SU-DHL-6 (cell line): ENCODE measurements at regions not wholly inside any gene's neighbourhood (a gene's known extent, or its start where the extent isn't known, plus 50 kb on each side); places are given as distances from the start of the nearest gene placed in this dataset.

Experiments
- H2AFZ ChIP-seq: fragments of 200-600 bp; sonication (generic); 2 replicates; pipeline ENCODE4 v1.6.1; 2014; ENCODE audit warnings: low read depth, mild to moderate bottlenecking, moderate library complexity, mixed read lengths, antibody characterized with exemption, low read length; ENCODE audit not compliant: severe bottlenecking
- H3F3A ChIP-seq: fragments of 200-600 bp; shearing (Covaris generic); 2 replicates; pipeline ENCODE4 v1.6.0; 2016; ENCODE audit warnings: antibody characterized with exemption, mild to moderate bottlenecking; ENCODE audit not compliant: insufficient read depth
- H3K27ac ChIP-seq: fragments of 200-600 bp; sonication (generic); 2 replicates; pipeline ENCODE4 v1.5.1; 2016; ENCODE audit warnings: low read depth, mild to moderate bottlenecking, low read length, moderate library complexity, mixed read lengths
- H3K27me3 ChIP-seq: fragments of 200-600 bp; sonication (generic), shearing (Covaris generic); 2 replicates; pipeline ENCODE4 v1.6.0; 2014; ENCODE audit warnings: mild to moderate bottlenecking, low read length
- H3K36me3 ChIP-seq: fragments of 200-600 bp; sonication (generic); 2 replicates; pipeline ENCODE4 v1.6.1; 2014; ENCODE audit warnings: mild to moderate bottlenecking, low read length, mixed read lengths
- H3K4me2 ChIP-seq: fragments of 300-600, 200-600 bp; shearing (Covaris generic), sonication (generic); 2 replicates; pipeline ENCODE4 v1.6.0; 2014; ENCODE audit warnings: low read length, low read depth, mild to moderate bottlenecking; ENCODE audit not compliant: poor library complexity, severe bottlenecking
- H3K4me3 ChIP-seq: fragments of 200-600 bp; sonication (generic); 2 replicates; pipeline ENCODE4 v1.5.1; 2014; ENCODE audit warnings: antibody characterized with exemption, low read length, mild to moderate bottlenecking, mixed read lengths; ENCODE audit not compliant: insufficient read depth, poor library complexity, severe bottlenecking
- H3K79me2 ChIP-seq: fragments of 200-600 bp; sonication (generic); 2 replicates; pipeline ENCODE4 v1.6.1; 2014; ENCODE audit warnings: mild to moderate bottlenecking, low read length, moderate library complexity; ENCODE audit not compliant: insufficient read depth
- H3K9ac ChIP-seq: fragments of 200-600 bp; sonication (generic); 2 replicates; pipeline ENCODE4 v1.7.0; 2014; ENCODE audit warnings: mild to moderate bottlenecking, low read length
- H3K9me2 ChIP-seq: fragments of 200-600 bp; sonication (generic); replicated peaks from 2 replicates; pipeline ENCODE4 v1.6.1; 2014; ENCODE audit warnings: low read length; ENCODE audit not compliant: insufficient read depth
- H3K9me3 ChIP-seq: fragments of 200-600 bp; sonication (generic); 2 replicates; pipeline ENCODE4 v1.6.1; 2014; ENCODE audit warnings: low read length, mixed read lengths; ENCODE audit not compliant: insufficient read depth
- H4K20me1 ChIP-seq: fragments of 200-600 bp; sonication (generic); 2 replicates; pipeline ENCODE4 v1.6.1; 2014; ENCODE audit warnings: low read depth, mild to moderate bottlenecking, antibody characterized with exemption, low read length, moderate library complexity, mixed read lengths
- CTCF ChIP-seq: fragments of 200-600 bp; sonication (generic); IDR thresholded peaks from one replicate; pipeline ENCODE4 v1.5.1; 2017; ENCODE audit warnings: antibody characterized with exemption, mild to moderate bottlenecking, low read length, moderate library complexity; ENCODE audit not compliant: insufficient read depth, poor library complexity, severe bottlenecking
- EZH2phosphoT487 ChIP-seq: fragments of 200-600 bp; sonication (generic), shearing (Covaris generic); conservative IDR thresholded peaks from 2 replicates; pipeline ENCODE4 v1.6.1; 2018; ENCODE audit warnings: mild to moderate bottlenecking, antibody characterized with exemption, low read length, moderate library complexity, mixed read lengths

DNA sequence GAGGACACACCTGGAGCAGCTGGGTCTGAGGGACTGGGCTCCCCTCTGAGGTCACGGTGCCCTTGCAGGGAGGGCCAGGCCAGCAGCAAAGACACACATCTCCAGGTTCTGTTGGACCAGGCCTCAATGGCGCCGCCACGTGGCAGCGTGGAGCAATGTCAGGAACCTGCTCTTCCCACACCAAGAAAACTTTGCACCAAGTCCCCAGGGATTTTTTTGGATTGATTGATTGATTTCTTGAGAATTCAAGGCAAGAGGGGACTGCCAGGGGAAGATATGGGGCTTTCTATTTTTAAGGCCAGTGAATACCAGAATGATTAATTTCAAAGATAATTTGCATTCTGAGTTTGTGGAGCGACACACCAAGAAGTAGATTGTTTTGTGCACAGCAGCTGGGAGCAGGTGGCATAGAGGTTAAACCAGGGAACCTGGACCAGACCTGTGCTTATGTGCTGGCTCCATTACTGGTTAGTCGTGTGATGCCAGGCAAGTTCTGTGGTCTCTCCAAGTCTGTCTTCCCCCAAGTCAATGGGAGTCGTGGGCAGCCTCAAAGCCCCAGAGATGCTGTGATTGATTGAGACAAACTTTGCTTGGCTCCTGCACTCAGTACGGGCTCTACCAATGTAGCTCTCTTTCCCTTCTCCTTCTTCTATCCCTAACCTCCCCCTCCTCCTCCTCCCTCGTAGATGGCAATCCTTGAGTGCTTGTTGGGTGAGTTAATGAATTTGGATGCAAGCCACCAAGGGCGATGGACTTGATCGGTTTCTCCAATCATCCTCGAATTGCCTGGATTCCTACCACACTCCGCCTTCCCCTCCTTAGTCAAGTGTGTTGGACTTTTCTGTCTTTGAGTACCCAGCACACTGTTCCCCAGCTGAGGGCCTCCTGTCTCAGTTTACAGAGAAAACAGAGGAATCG is 96.2 kb upstream of the TRPM1 start:
- no peaks in the 10 kb centered on the region for H3K79me2 ChIP-seq
- no peak for TF ChIP-seq EZH2phosphoT487
- peak; percentile 41 for TF ChIP-seq CTCF
- no peak overlapping the region for H3K4me2 ChIP-seq

DNA sequence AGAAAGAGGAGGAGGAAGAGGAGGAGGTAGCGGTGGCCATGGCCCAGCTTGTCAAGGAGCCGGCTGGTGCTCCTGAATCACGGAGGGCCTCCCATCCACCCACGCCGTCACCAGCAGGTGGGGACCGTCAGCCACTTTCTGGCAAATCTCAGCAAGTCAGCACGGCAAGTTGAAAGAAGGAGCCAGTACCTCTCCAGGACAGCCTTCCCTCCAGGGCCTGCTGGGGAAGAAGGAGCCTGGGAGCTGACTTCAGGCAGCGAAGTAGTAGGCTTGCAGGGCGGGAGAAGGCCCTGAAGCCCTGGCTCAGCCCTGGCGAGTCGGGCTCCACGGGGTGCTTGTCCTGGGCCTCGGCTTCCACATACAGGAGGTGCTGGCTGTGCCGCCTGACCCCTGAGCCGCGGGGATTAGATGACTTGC is 99.2 kb upstream of the TRPM1 start:
- H4K20me1 ChIP-seq, result no peaks in the 10 kb centered on the region
- no peaks in the 10 kb centered on the region for H3K79me2 ChIP-seq
- H3K4me3 ChIP-seq, result no peak overlapping the region
- H2AFZ ChIP-seq, result no peak overlapping the region
- no peaks in the 10 kb centered on the region for H3F3A ChIP-seq
- no peak overlapping the region for H3K27ac ChIP-seq
- no peak overlapping the region for H3K9ac ChIP-seq
- H3K36me3 ChIP-seq, result no peaks in the 10 kb centered on the region
- no peak overlapping the region for H3K4me2 ChIP-seq
- no peaks in the 10 kb centered on the region for H3K9me2 ChIP-seq
- H3K9me3 ChIP-seq, result no peaks in the 10 kb centered on the region
- TF ChIP-seq EZH2phosphoT487, result no peak
- no peak for TF ChIP-seq CTCF
- H3K27me3 ChIP-seq, result no peaks in the 10 kb centered on the region

More for the DNA sequence above, 96.2 kb upstream of the TRPM1 start:
- no peak overlapping the region for H3K27ac ChIP-seq
- no peaks in the 10 kb centered on the region for H3K27me3 ChIP-seq
- H3K9me3 ChIP-seq, result no peaks in the 10 kb centered on the region
- no peaks in the 10 kb centered on the region for H4K20me1 ChIP-seq
- no peaks in the 10 kb centered on the region for H3K9me2 ChIP-seq
- H3K36me3 ChIP-seq, result no peaks in the 10 kb centered on the region
- H3K4me3 ChIP-seq, result no peak overlapping the region
- no peak overlapping the region for H3K9ac ChIP-seq
- H2AFZ ChIP-seq, result no peak overlapping the region
- no peaks in the 10 kb centered on the region for H3F3A ChIP-seq

DNA sequence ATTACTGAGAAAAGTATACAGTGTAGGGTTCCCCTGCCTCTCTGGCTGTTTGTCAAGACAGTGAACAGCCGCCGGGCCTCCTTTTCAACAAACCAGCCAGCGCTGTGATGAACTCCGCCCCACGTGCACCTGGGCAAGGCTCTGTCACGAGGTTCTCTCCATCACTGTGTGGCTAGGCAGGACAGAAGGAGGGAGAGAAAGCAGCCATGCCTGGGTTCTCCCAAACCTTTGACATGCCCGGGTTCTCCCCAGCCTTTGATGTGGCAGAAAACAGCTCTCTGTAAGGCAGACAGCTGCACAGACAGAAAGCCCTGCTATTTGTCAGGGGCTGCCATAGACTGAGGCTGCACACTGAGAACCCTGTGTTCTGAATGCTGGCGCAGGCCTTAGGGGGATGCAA is 101.4 kb upstream of the TRPM1 start:
- Histone ChIP-seq H3F3A (no peaks in the 10 kb centered on the region), H4K20me1 (no peaks in the 10 kb centered on the region), H3K4me2 (no peak overlapping the region), H3K36me3 (no peaks in the 10 kb centered on the region), H3K9me3 (no peaks in the 10 kb centered on the region), H2AFZ (no peak overlapping the region), H3K9ac (no peak overlapping the region), H3K4me3 (no peak overlapping the region), H3K27me3 (no peaks in the 10 kb centered on the region), H3K79me2 (no peaks in the 10 kb centered on the region), H3K27ac (no peak overlapping the region), H3K9me2 (no peaks in the 10 kb centered on the region)
- no peak for TF ChIP-seq CTCF
- no peak for TF ChIP-seq EZH2phosphoT487
